ENCODE measurements at regions not wholly inside any gene's neighbourhood (a gene's known extent, or its start where the extent isn't known, plus 50 kb on each side); places are given as distances from the start of the nearest gene placed in this dataset.

GRCh38 chr14:96638041-96638855, 136.1 kb downstream of the PAPOLA start:
- DNase-seq (ENCODE audit: low read depth in 2 of 2): no peak

DNA sequence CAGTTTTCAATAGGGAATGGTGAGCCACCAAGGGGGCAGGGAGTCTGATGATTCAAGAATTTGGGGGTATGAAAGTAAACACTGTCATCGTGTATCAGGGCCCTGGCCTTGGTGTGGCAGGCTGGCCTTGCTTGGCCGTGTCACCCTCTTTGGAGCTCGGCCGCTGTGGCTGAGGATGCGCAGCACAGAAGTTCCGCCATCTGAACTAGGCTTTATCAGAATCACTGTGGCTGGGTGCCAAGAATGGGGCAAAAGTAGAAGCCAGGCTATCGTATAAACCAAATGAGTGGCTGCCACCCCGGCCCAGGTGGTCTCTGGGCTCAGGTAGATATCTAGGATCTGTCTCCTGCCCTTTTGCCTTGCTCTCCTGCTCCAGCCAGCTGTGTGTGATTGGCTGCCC, 137.4 kb downstream of the PAPOLA start:
- no peak for DNase-seq (ENCODE audit: low read depth in 2 of 2)

DNA sequence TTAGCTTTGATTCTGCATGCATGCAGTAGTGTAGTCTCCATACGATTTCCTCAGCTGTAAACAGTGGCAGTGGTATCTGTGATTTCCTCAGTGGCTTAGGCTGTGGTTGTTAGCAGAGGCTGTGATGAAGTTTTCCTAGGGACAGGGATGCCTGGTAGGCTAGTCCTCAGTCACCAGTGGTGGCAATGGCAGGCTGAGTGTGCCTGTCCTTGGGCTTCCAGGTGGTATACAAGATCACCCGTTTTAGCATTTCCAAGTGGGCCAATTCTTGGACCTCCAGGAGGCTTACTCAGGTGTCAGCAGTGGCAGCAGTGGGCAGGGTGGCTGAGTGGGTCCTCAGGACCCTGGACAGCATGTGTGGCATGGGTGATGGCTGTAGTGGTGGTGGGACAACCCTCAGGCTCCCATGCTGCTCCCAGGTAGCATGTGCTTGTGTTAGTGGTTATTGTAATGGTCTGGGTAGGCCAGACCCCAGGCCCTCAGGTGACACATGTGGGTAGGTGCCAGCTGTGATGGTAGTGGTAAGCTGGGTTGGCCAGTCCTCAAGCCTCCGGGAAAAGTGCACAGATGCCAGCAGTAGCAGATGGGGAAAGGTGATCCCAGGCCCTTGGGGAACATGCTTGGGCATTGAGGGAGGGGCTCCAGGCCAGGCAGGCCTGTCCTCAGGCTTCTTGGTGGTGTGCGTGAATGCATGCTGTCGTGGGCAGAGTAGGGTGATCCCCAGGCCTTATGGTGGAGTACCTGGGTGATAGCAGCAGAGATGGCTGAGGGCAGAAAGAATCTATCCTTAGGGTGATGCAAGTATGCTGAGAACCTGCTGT, 146.5 kb downstream of the PAPOLA start:
- no peak for DNase-seq (ENCODE audit: low read depth in 2 of 2)

DNA sequence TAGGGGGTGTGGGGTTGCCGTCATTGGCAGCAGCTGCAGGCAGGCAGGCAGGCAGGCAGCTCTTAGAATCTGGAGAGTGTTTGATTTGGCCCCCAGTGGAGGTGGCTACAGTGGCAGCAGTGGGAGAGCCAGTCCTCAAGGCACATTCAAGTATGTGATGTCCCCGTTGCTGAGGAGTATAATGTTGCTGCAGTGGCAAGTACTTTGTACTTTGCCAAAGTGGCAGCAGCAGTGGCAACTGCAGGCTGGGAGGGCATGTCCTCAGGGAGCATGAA, 147.1 kb downstream of the PAPOLA start:
- DNase-seq (ENCODE audit: low read depth in 2 of 2): no peak

GRCh38 chr14:96653597-96653996, 143.6 kb upstream of the VRK1 start:
- no peak for DNase-seq (ENCODE audit: low read depth in 2 of 2)

DNA sequence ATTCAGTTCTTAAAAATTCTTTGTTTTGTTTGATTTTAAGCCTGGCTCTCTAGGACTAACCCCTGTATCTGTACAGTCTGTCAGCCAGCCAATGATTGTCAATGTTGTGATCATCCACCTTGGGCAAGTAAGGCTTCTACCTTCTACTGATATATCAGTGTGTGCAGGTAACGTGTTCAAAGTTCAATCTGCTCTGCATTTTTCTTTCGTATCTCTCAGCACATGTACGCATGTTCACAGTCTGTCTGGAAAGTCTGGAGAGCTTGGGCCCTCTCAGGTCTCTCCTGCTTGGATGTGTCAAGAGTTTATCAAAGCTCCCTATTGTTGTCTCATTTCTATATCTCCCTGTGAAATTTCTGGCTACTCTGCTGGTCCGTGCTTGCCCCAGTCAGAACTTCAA, 138.6 kb upstream of the VRK1 start:
- no peak for DNase-seq (ENCODE audit: low read depth in 2 of 2)

DNA sequence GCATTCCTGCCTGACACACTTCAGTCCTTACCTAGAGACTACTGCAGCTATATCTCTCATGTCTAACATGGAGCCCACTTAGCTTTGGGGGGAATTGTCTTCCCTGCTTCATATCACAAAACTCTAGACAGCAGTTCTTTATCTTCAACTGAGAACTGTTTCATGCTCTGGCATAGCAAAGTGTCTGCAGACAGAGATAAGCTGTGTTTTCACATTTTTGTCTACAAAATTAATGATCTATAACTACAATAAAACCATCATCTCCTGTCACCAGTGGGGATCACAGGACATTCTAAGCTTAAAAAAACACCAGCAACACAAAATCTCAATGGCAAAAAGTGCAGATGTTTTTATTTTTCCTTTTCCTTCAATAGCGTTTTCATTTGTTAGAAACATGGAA, 137.1 kb upstream of the VRK1 start:
- DNase-seq (ENCODE audit: low read depth in 2 of 2): no peak

- no peak for DNase-seq (ENCODE audit: low read depth in 2 of 2)
Observed at GRCh38 chr14:96660667-96661066, 136.5 kb upstream of the VRK1 start.

- DNase-seq (ENCODE audit: low read depth in 2 of 2): no peak
Observed at GRCh38 chr14:96661244-96661969, 135.8 kb upstream of the VRK1 start.

GRCh38 chr14:96662116-96662970, 134.8 kb upstream of the VRK1 start:
- no peak for DNase-seq (ENCODE audit: low read depth in 2 of 2)

GRCh38 chr14:96663076-96663475, 134.1 kb upstream of the VRK1 start:
- DNase-seq (ENCODE audit: low read depth in 2 of 2): no peak

DNA sequence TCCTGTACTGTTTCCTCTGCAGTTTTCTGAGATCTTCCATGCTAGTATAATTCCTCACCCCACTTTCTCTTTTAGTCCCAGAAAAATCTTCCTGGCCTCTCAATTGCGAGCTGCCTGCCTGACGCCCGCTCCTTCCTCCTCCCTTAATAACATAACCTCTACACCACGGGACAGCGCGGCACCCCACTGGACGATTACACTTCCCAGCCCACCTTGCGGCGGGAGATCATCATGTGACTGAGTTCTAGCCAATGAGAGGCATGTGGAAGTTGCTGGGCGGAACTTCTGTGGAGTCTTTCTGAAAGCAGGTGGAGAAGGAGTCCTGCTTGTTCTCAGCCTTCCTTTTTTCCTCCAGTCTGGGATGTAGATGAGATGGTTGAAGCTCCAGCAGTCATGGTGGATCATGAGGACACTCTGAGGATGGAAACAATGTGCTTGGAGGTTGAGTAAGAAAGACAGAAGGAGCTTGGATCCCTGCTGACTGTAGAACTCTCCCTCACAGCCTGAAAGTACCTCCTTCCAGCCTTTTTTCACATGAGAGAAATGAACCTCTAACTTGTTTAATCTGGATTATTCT, 133.6 kb upstream of the VRK1 start:
- no peak for DNase-seq (ENCODE audit: low read depth in 2 of 2)

DNA sequence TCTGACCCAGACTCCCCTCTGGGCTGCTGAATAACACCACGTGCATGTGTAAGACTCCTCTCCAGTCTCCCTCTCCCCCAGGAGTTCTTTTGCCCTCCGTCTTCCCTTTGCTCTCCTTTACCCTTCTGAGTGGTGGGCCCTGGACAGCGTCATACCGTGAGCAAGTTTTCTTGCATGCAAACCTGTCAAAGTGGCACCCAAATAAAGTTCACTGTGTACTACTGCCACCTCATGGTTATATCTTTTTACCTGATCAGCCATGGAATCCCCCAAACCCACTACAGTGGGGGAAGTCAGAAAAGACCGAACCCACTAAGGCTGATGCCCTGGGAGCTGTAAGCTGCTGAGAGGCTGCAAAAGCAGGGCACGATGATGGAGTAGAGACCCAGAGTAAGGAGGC, 131.1 kb upstream of the VRK1 start:
- no peak for DNase-seq (ENCODE audit: low read depth in 2 of 2)

GRCh38 chr14:96670391-96670790, 126.8 kb upstream of the VRK1 start:
- no peak for DNase-seq (ENCODE audit: low read depth in 2 of 2)

- no peak for DNase-seq (ENCODE audit: low read depth in 2 of 2)
Observed at GRCh38 chr14:96671218-96671617, 126.0 kb upstream of the VRK1 start.

GRCh38 chr14:96673706-96674105, 123.5 kb upstream of the VRK1 start:
- no peak for DNase-seq (ENCODE audit: low read depth in 2 of 2)

DNA sequence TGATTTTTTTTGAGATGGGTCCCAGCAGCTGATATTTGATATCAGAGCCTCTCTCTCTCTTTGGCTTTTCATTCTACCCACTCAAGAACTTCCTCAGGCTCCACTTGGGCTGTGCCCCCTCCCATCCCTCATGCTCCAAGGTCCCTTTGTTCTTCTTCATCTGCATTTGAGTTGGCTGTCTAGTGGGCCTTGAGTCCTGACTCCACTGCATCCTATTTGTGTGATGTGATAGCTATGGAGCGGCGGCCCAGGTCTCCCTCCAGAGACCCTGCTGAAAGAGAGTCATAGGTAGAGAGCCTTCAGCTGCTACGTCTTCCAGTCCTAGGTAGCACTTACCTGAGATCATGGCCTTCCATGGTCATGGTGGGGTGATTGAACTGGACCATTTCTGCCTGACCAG, 123.1 kb upstream of the VRK1 start:
- DNase-seq (ENCODE audit: low read depth in 2 of 2): no peak

GRCh38 chr14:96676166-96676565, 121.0 kb upstream of the VRK1 start:
- DNase-seq (ENCODE audit: low read depth in 2 of 2): no peak

GRCh38 chr14:96681829-96682228, 115.4 kb upstream of the VRK1 start:
- DNase-seq (ENCODE audit: low read depth in 2 of 2): no peak

GRCh38 chr14:96682401-96682800, 114.8 kb upstream of the VRK1 start:
- no peak for DNase-seq (ENCODE audit: low read depth in 2 of 2)

DNA sequence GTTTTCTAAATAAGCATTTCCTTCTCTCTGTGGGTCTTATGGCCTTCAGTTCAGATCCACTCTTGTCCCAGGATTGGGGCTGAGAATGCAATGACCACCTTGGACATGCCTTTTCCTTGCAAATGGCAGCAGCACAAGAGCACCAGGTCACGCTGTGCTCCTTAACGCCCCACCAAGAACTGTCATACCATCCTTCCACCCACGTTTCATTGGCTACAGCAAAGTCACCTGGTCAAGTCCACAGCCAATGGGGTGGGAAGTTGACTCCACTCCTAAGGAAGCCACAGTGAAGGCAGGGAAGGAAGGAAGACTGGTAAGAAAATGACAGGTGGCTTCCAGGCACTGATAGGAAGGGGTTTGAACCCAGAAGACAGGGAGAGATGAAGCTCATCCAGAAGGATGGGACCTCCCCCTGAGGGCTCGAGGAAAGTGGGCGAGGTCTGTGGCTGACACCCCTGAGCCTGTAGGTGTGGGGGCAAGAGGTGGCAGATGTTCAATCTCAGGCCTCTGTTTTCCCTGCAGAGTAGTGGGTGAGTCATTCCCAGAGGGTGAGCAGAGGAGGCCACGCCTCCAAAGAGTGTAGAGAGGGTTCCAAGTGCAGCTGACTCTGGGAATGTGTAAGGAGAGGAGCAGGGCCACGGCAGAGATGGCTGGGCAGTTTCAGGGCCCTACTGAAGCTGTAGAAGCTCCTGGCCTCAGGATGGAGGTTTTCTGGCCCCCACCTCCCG, 113.5 kb upstream of the VRK1 start:
- DNase-seq (ENCODE audit: low read depth in 2 of 2): no peak

All from fibroblast of skin of left biceps (primary cell).